ENCODE measurements at regions not wholly inside any gene's neighbourhood (a gene's known extent, or its start where the extent isn't known, plus 50 kb on each side); places are given as distances from the start of the nearest gene placed in this dataset.

DNA sequence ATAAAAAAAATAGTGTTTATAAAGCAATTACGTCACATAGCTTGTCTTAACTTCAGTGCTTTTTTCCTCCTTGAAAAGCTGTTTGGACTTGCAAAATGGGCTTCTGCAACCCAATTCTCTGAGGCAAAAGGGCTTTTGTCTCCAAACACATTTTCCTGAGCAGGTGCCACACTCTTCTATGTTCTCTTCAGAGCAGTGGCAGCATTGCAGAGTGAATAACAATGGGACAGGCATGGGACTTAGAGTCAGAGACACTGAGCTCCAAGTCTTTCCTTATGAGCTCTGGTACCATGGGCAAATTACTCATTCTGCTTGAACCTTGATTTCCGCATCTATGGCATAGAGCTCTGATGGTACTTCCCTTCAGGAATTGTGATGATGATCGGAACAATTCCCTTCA, 149.0 kb downstream of the ARL6IP6 start:
- TF ChIP-seq, protein P1, sequence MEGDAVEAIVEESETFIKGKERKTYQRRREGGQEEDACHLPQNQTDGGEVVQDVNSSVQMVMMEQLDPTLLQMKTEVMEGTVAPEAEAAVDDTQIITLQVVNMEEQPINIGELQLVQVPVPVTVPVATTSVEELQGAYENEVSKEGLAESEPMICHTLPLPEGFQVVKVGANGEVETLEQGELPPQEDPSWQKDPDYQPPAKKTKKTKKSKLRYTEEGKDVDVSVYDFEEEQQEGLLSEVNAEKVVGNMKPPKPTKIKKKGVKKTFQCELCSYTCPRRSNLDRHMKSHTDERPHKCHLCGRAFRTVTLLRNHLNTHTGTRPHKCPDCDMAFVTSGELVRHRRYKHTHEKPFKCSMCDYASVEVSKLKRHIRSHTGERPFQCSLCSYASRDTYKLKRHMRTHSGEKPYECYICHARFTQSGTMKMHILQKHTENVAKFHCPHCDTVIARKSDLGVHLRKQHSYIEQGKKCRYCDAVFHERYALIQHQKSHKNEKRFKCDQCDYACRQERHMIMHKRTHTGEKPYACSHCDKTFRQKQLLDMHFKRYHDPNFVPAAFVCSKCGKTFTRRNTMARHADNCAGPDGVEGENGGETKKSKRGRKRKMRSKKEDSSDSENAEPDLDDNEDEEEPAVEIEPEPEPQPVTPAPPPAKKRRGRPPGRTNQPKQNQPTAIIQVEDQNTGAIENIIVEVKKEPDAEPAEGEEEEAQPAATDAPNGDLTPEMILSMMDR (IDR thresholded peaks at IDR 0.05) = no peak
- no peak for TF ChIP-seq EZH2 (IDR thresholded peaks at IDR 0.05)
